ENCODE measurements at regions not wholly inside any gene's neighbourhood (a gene's known extent, or its start where the extent isn't known, plus 50 kb on each side); places are given as distances from the start of the nearest gene placed in this dataset.
"Not testable (repeated sequence)": the region's sequence is repeated elsewhere in the genome, so short reads cannot be mapped to it uniquely, and the experiment has no call there.

GRCh38 chr7:106522696-106523095 is 138.3 kb downstream of the CCDC71L start:
- no peak for DNase-seq

DNA sequence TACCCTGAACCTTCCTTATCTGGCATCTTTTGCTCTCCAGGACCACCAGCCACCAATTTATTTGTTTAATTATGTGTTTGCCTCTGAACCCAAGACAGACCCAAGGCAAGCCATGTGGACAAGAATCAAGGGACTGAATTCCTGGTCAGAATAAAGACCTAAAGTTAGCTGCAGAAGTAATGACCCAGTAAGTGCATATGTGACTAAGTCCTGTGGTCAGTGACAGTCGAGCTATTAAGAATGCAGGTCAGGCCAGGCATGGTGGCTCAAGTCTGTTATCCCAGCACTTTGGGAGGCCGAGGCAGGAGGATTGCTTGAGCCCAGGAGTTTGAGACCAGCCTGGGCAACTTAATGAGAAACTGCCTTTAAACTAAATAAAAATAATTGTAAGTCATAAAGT is 139.4 kb downstream of the CCDC71L start:
- no peak for DNase-seq

GRCh38 chr7:106520962-106521514 is 139.9 kb downstream of the CCDC71L start:
- DNase-seq, result no peak

- DNase-seq, result no peak
Observed at GRCh38 chr7:106518967-106519366, 142.0 kb downstream of the CCDC71L start.

- DNase-seq, result no peak
Observed at GRCh38 chr7:106518239-106518638, 142.7 kb downstream of the CCDC71L start.

GRCh38 chr7:106517508-106517907 is 143.4 kb downstream of the CCDC71L start:
- DNase-seq, result no peak

DNA sequence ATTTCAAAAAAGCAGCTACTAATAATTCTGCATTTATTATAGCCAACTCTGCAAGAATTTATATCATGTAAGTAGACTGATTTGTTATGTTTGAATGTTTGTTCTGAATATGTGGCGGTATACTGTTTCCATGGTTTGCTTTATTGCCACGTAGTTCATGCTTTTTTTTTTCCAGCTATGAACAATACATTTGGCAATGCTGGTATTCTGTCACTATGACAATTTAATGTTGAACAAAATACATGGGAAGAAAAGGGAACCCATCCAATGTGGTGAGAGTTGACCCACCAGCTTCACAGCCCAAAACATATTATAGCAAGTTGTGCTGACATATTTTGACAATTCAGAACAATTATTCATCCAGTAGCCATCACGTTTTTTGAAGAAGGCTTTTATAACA is 145.6 kb downstream of the CCDC71L start:
- DNase-seq, result no peak

DNA sequence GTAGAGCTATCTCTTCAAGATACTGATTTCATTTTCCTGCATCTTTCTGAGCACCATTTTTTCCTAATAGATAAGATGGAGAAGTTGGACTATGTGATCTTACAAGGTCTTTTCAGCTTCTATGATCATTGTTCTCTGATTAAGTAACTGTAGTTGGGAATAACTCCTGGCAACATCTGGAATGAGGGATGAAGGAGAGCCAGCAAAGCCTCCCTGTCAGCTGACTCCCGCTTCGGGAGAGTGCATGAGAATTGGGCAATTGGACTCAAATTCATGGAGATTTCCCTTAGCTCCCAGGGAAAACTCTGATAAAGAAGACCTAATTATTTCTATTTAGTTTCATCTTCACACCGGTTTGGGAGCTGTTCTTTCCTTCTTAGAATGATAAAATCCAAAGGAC is 146.1 kb downstream of the CCDC71L start:
- DNase-seq, result no peak

GRCh38 chr7:106512217-106512616 is 148.7 kb downstream of the CCDC71L start:
- DNase-seq, result no peak

- DNase-seq, result no peak
Observed at GRCh38 chr7:106504645-106505044, 156.3 kb downstream of the CCDC71L start.

DNA sequence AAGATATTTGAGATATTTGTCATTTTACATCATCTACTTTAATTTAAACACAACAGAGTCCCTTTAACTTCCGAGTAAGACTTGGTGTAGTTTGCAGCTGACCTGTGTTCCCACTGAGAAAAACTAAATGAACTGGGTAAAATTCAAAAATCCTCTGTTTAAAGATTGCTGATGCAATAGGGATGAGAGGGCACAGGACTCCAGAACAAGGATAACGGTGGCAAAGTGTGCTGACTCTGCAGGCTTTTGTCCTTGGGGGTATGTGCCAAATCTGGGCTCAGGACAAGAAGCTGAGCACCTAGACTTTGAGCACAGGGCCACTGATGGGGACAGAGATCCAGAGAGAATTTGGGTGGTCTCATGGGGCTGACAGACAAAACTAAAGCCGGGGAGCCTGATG is 156.8 kb downstream of the CCDC71L start:
- DNase-seq, result no peak

GRCh38 chr7:106503626-106504025 is 157.3 kb downstream of the CCDC71L start:
- no peak for DNase-seq

GRCh38 chr7:106501605-106502580 is 159.1 kb downstream of the CCDC71L start:
- no peak for DNase-seq

DNA sequence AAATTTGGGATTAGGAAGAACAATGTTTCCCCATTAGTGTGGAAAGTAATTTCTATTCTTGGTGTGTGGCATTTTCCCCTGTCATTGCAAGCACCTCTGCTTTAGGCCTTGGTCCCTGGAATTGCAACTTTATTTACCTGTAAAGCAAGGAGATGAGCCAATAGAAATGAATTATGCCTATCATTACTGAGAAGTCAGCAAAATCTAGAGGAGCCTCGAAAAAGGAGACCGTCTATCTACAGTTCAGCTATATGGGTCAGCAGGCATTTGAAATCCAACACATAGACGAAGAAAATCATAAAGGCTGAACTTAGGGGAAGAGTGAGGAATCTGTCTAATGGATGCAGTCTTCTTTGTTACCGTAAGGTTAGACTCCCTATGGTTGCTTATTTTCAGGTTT is 161.1 kb downstream of the CCDC71L start:
- DNase-seq, result no peak

GRCh38 chr7:106498005-106498404 is 163.0 kb downstream of the CCDC71L start:
- DNase-seq, result not testable (repeated sequence)

GRCh38 chr7:106493041-106493731 is 167.8 kb downstream of the CCDC71L start:
- DNase-seq, result no peak

- no peak for DNase-seq
Observed at GRCh38 chr7:106488465-106488864, 172.5 kb downstream of the CCDC71L start.

- DNase-seq, result no peak
Observed at GRCh38 chr7:106487892-106488291, 173.1 kb downstream of the CCDC71L start.

DNA sequence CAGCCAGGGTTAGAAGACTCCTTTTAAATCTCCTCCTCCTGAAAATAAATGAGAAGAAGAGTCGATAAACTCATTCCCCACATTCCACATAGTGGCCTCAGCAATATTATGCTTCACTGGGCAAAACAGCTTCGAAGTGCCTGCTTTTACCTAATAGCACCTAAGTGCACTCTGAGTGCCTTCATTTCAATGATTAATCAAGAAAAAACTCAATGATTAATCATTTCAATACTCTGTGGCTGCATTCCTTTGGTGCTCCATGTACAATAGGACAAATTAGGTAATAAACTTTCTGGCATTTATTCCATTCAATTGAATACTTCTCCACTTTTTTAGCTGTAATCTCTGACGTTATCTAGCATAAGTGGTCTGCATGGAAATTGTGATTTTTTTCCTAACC is 174.6 kb downstream of the CCDC71L start:
- no peak for DNase-seq

DNA sequence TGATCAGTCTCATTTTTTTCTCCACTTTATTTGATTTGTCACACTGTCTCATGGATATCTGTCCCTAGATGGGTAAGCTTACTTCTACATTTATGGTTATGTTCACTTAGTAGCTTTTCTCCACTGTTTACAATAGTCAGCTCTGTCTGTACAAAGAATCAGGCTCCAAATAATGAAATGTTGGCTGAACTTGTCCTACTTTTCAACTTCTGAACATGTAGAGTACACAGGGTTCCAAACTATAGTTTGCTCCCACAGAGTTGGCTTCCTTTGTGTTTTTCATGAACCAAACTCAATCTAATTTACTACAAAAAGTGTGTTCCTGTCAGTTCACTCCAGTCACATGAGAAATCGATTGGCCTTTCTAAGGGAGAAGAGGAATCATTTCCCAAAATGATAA is 175.0 kb downstream of the CCDC71L start:
- no peak for DNase-seq

- DNase-seq, result peak in 1 of 2 experiments; percentile 10
Observed at GRCh38 chr7:106485031-106485551, 175.9 kb downstream of the CCDC71L start.

DNA sequence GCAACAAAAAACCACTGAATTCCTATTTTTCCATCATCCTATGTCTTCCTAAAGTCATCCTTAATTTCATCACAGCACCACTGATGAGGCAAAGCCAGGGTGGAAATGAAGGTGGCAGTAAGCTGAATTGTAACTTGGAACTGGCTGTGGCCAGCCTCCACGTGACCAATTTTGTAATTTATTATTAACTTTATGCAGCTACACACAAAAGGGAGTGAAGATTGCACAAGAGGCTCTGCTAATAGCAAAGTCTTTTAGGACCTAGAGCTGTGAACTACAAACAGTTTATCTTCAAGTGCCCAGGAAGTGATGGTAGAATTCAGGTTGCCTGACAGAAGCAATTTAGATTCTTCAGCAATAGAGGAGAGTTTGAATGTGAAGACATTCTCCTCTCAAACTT is 176.4 kb downstream of the CCDC71L start:
- DNase-seq, result no peak

GRCh38 chr7:106482091-106482490 is 178.9 kb downstream of the CCDC71L start:
- DNase-seq, result no peak
